HS-5 (cell line): ENCODE measurements at regions not wholly inside any gene's neighbourhood (a gene's known extent, or its start where the extent isn't known, plus 50 kb on each side); places are given as distances from the start of the nearest gene placed in this dataset.
"Not testable (repeated sequence)": the region's sequence is repeated elsewhere in the genome, so short reads cannot be mapped to it uniquely, and the experiment has no call there.

ENCODE experiments used
- DNase-seq: peaks from one replicate; pipeline ENCODE4 v3.0.0-alpha.2; 2012; ENCODE audit warnings: low read depth

GRCh38 chr2:236415684-236416444, 151.7 kb upstream of the ASB18 start:
- DNase-seq = no peak

GRCh38 chr2:236417150-236417549, 152.5 kb upstream of the ACKR3 start:
- no peak for DNase-seq

- no peak for DNase-seq
Observed at GRCh38 chr2:236430584-236430983, 139.0 kb upstream of the ACKR3 start.

GRCh38 chr2:236434593-236434992, 135.0 kb upstream of the ACKR3 start:
- DNase-seq = no peak

- no peak for DNase-seq
Observed at GRCh38 chr2:236440110-236440881, 129.3 kb upstream of the ACKR3 start.

- no peak for DNase-seq
Observed at GRCh38 chr2:236444187-236444586, 125.4 kb upstream of the ACKR3 start.

- no peak for DNase-seq
Observed at GRCh38 chr2:236445678-236446077, 123.9 kb upstream of the ACKR3 start.

GRCh38 chr2:236446521-236446920, 123.1 kb upstream of the ACKR3 start:
- no peak for DNase-seq

GRCh38 chr2:236449167-236449761, 120.4 kb upstream of the ACKR3 start:
- no peak for DNase-seq

GRCh38 chr2:236452238-236452637, 117.4 kb upstream of the ACKR3 start:
- DNase-seq = no peak

- no peak for DNase-seq
Observed at GRCh38 chr2:236454076-236454475, 115.5 kb upstream of the ACKR3 start.

- DNase-seq = no peak
Observed at GRCh38 chr2:236459393-236459792, 110.2 kb upstream of the ACKR3 start.

GRCh38 chr2:236464140-236464539, 105.5 kb upstream of the ACKR3 start:
- DNase-seq = no peak

GRCh38 chr2:236472720-236473495, 96.7 kb upstream of the ACKR3 start:
- no peak for DNase-seq

GRCh38 chr2:236473691-236474090, 95.9 kb upstream of the ACKR3 start:
- no peak for DNase-seq

GRCh38 chr2:236479814-236480213, 89.8 kb upstream of the ACKR3 start:
- no peak for DNase-seq

GRCh38 chr2:236483102-236483501, 86.5 kb upstream of the ACKR3 start:
- DNase-seq = no peak

GRCh38 chr2:236485519-236485918, 84.1 kb upstream of the ACKR3 start:
- no peak for DNase-seq

- not testable (repeated sequence) for DNase-seq
Observed at GRCh38 chr2:236489083-236489482, 80.5 kb upstream of the ACKR3 start.

GRCh38 chr2:236489895-236490404, 79.7 kb upstream of the ACKR3 start:
- no peak for DNase-seq

- DNase-seq = no peak
Observed at GRCh38 chr2:236496340-236496739, 73.3 kb upstream of the ACKR3 start.

- no peak for DNase-seq
Observed at GRCh38 chr2:236498369-236498768, 71.3 kb upstream of the ACKR3 start.
